SK-N-SH (cell line): ENCODE measurements at regions not wholly inside any gene's neighbourhood (a gene's known extent, or its start where the extent isn't known, plus 50 kb on each side); places are given as distances from the start of the nearest gene placed in this dataset.
"Not testable (repeated sequence)": the region's sequence is repeated elsewhere in the genome, so short reads cannot be mapped to it uniquely, and the experiment has no call there.

Source experiments
- CHD2 ChIP-seq: fragments of 150-350 bp; IDR thresholded peaks from 2 replicates; pipeline ENCODE4 v1.6.1; 2018; ENCODE audit warnings: low read length; ENCODE audit not compliant: partially characterized antibody
- EP300 ChIP-seq, 2 experiments: IDR thresholded peaks; 2 replicates each; pipeline versions ENCODE4 v1.4.0 to v1.6.1; 2012; ENCODE audit warnings: borderline replicate concordance in 1 of 2, low read depth in 1 of 2, low read length in 1 of 2
- GABPA ChIP-seq: IDR thresholded peaks from 2 replicates; pipeline ENCODE4 v1.4.0; 2012; ENCODE audit warnings: low read depth, mild to moderate bottlenecking
- GATA2 ChIP-seq: sonication (generic); formaldehyde crosslinking; IDR thresholded peaks from 2 replicates; pipeline ENCODE4 v1.5.0; 2020; ENCODE audit warnings: mild to moderate bottlenecking, missing genetic modification reagents
- MXI1 ChIP-seq: IDR thresholded peaks from 2 replicates; pipeline ENCODE4 v1.6.1; 2012; ENCODE audit warnings: mild to moderate bottlenecking, low read depth, low read length, improper control_type of control experiment
- NFIC ChIP-seq: IDR thresholded peaks from 2 replicates; pipeline ENCODE4 v1.4.0; 2012; ENCODE audit warnings: borderline replicate concordance
- POLR2AphosphoS5 ChIP-seq: IDR thresholded peaks from 2 replicates; pipeline ENCODE4 v1.6.1; 2012; ENCODE audit warnings: low read depth, low read length
- RCOR1 ChIP-seq: fragments of 150-350 bp; IDR thresholded peaks from 2 replicates; pipeline ENCODE4 v1.6.1; 2017; ENCODE audit warnings: antibody characterized with exemption, low read length
- REST ChIP-seq: IDR thresholded peaks from 2 replicates; pipeline ENCODE4 v1.6.1; 2012; ENCODE audit warnings: mild to moderate bottlenecking, low read depth, low read length, moderate library complexity
- SIN3A ChIP-seq: IDR thresholded peaks from 2 replicates; pipeline ENCODE4 v1.6.1; 2012; ENCODE audit warnings: low read depth, mild to moderate bottlenecking, low read length, moderate library complexity, borderline replicate concordance
- TF ChIP-seq, protein P1 (sequence below): fragments of 200-600 bp; sonication (generic); IDR thresholded peaks from 2 replicates; pipeline ENCODE4 v1.6.1; 2017; ENCODE audit warnings: antibody characterized with exemption, mild to moderate bottlenecking, moderate library complexity
- TF ChIP-seq, protein P2 (sequence below): IDR thresholded peaks from 2 replicates; pipeline ENCODE4 v1.4.0; 2012; ENCODE audit warnings: low read depth
- TF ChIP-seq, protein P3 (sequence below): fragments of 150-350 bp; IDR thresholded peaks from 2 replicates; pipeline ENCODE4 v1.6.1; 2017; ENCODE audit warnings: antibody characterized with exemption, low read length, low read depth, borderline replicate concordance

DNA sequence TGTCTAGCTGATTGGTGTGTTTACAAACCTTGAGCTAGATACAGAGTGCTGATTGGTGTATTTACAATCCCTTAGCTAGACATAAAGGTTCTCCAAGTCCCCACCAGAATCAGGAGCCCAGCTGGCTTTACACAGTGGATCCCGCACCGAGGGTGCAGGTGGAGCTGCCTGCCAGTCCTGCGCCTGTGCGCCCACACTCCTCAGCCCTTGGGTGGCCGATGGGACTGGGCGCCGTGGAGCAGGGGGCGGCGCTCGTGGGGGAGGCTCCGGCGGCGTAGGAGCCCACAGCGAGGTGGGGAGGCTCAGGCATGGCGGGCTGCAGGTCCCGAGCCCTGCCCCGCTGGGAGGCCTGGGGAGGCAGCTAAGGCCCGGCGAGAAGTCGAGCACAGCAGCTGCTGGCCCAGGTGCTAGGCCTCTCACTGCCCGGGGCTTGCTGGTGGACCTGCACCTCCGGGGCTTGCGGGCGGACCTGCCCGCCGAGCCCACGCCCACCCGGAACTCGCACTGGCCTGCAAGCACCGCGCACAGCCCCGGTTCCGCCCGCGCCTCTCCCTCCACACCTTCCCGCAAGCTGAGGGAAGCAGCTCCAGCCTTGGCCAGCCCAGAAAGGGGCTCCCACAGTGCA is 51.0 kb upstream of the CDYL start:
- TF ChIP-seq, protein P1, sequence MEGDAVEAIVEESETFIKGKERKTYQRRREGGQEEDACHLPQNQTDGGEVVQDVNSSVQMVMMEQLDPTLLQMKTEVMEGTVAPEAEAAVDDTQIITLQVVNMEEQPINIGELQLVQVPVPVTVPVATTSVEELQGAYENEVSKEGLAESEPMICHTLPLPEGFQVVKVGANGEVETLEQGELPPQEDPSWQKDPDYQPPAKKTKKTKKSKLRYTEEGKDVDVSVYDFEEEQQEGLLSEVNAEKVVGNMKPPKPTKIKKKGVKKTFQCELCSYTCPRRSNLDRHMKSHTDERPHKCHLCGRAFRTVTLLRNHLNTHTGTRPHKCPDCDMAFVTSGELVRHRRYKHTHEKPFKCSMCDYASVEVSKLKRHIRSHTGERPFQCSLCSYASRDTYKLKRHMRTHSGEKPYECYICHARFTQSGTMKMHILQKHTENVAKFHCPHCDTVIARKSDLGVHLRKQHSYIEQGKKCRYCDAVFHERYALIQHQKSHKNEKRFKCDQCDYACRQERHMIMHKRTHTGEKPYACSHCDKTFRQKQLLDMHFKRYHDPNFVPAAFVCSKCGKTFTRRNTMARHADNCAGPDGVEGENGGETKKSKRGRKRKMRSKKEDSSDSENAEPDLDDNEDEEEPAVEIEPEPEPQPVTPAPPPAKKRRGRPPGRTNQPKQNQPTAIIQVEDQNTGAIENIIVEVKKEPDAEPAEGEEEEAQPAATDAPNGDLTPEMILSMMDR: not testable (repeated sequence)
- TF ChIP-seq GATA2; REST; GABPA; CHD2; POLR2AphosphoS5; RCOR1; EP300 (IDR thresholded peaks at IDR 0.05; ENCODE audit: borderline replicate concordance in 1 of 2, low read depth in 1 of 2, low read length in 1 of 2); NFIC; MXI1; SIN3A: not testable (repeated sequence)
- TF ChIP-seq, protein P2, sequence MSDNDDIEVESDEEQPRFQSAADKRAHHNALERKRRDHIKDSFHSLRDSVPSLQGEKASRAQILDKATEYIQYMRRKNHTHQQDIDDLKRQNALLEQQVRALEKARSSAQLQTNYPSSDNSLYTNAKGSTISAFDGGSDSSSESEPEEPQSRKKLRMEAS: not testable (repeated sequence)
- TF ChIP-seq, protein P3, sequence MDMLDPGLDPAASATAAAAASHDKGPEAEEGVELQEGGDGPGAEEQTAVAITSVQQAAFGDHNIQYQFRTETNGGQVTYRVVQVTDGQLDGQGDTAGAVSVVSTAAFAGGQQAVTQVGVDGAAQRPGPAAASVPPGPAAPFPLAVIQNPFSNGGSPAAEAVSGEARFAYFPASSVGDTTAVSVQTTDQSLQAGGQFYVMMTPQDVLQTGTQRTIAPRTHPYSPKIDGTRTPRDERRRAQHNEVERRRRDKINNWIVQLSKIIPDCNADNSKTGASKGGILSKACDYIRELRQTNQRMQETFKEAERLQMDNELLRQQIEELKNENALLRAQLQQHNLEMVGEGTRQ: not testable (repeated sequence)
